WTC11 (cell line): ENCODE measurements at regions not wholly inside any gene's neighbourhood (a gene's known extent, or its start where the extent isn't known, plus 50 kb on each side); places are given as distances from the start of the nearest gene placed in this dataset.

Source experiments
- ATAC-seq: fragments of 200-7000 bp; cut with Tn5 transposase; 2 replicates; pipeline ENCODE4 v1.10.0; 2021; ENCODE audit warnings: mild to moderate bottlenecking, moderate library complexity
- CTCF ChIA-PET: fragments of 300-600 bp; sonication (Branson Sonifier 250); formaldehyde crosslinking; loops from one replicate; lab custom pipeline; 2021; ENCODE audit warnings: antibody characterized with exemption; lab: Charles Lee
- POLR2A ChIA-PET: fragments of 350-600 bp; sonication (Branson Sonifier 250); formaldehyde crosslinking; loops from one replicate; lab custom pipeline; 2021; ENCODE audit warnings: antibody characterized with exemption; lab: Charles Lee
- DNase-seq: peaks from one replicate; pipeline ENCODE4 v3.0.0; 2021; ENCODE audit warnings: low spot score
- H3K27ac Mint-ChIP-seq: 2 replicates; pipeline ENCODE4 v1.8.0; 2021; ENCODE audit warnings: mixed read lengths
- H3K27me3 Mint-ChIP-seq: 2 replicates; pipeline ENCODE4 v1.8.0; 2021; ENCODE audit warnings: low read depth, mild to moderate bottlenecking, moderate library complexity, mixed read lengths
- H3K36me3 Mint-ChIP-seq: 2 replicates; pipeline ENCODE4 v1.8.0; 2021; ENCODE audit warnings: mixed read lengths
- H3K4me1 Mint-ChIP-seq: 2 replicates; pipeline ENCODE4 v1.8.0; 2022; ENCODE audit warnings: mixed read lengths
- H3K4me3 Mint-ChIP-seq: 2 replicates; pipeline ENCODE4 v1.8.0; 2021; ENCODE audit warnings: mild to moderate bottlenecking, moderate library complexity, mixed read lengths
- H3K9me3 Mint-ChIP-seq: 2 replicates; pipeline ENCODE4 v1.8.0; 2021; ENCODE audit warnings: mixed read lengths
- CREB1 ChIP-seq: sonication (generic); formaldehyde crosslinking; IDR thresholded peaks from 2 replicates; pipeline ENCODE4 v1.8.0; 2023; ENCODE audit warnings: mild to moderate bottlenecking, missing genetic modification reagents
- CREM ChIP-seq: sonication (generic); formaldehyde crosslinking; IDR thresholded peaks from 2 replicates; pipeline ENCODE4 v1.8.1; 2022; ENCODE audit warnings: mild to moderate bottlenecking, missing genetic modification reagents, moderate library complexity
- ESRRA ChIP-seq: sonication (generic); formaldehyde crosslinking; IDR thresholded peaks from 2 replicates; pipeline ENCODE4 v1.8.1; 2022; ENCODE audit warnings: mild to moderate bottlenecking, missing genetic modification reagents, borderline replicate concordance
- FOXJ3 ChIP-seq: sonication (generic); formaldehyde crosslinking; IDR thresholded peaks from 2 replicates; pipeline ENCODE4 v1.9.0; 2021; ENCODE audit warnings: missing genetic modification reagents, mild to moderate bottlenecking, borderline replicate concordance
- FOXP1 ChIP-seq: sonication (generic); formaldehyde crosslinking; IDR thresholded peaks from 2 replicates; pipeline ENCODE4 v1.8.0; 2022; ENCODE audit warnings: missing genetic modification reagents, mild to moderate bottlenecking, moderate library complexity, borderline replicate concordance
- GTF2I ChIP-seq: fragments of 250-450 bp; sonication (Bioruptor Pico); conservative IDR thresholded peaks from 2 replicates; pipeline ENCODE4 v1.4.0; 2021; ENCODE audit warnings: mild to moderate bottlenecking
- IRF2 ChIP-seq: sonication (generic); formaldehyde crosslinking; IDR thresholded peaks from 2 replicates; pipeline ENCODE4 v1.8.0; 2022; ENCODE audit warnings: low read depth, missing genetic modification reagents, borderline replicate concordance
- KAT7 ChIP-seq: sonication (generic); formaldehyde crosslinking; IDR thresholded peaks from 2 replicates; pipeline ENCODE4 v1.8.1; 2023; ENCODE audit warnings: missing genetic modification reagents, mild to moderate bottlenecking, borderline replicate concordance
- NFE2L1 ChIP-seq: sonication (generic); formaldehyde crosslinking; IDR thresholded peaks from 2 replicates; pipeline ENCODE4 v1.8.1; 2023; ENCODE audit warnings: missing genetic modification reagents
- NR2C2 ChIP-seq: sonication (generic); formaldehyde crosslinking; IDR thresholded peaks from 2 replicates; pipeline ENCODE4 v1.8.0; 2022; ENCODE audit warnings: mild to moderate bottlenecking, missing genetic modification reagents
- TCF7 ChIP-seq: sonication (generic); formaldehyde crosslinking; IDR thresholded peaks from 2 replicates; pipeline ENCODE4 v1.8.0; 2022; ENCODE audit warnings: mild to moderate bottlenecking, low read depth, missing genetic modification reagents, moderate library complexity
- TP53 ChIP-seq: sonication (generic); formaldehyde crosslinking; IDR thresholded peaks from 2 replicates; pipeline ENCODE4 v1.8.1; 2023; ENCODE audit warnings: mild to moderate bottlenecking, missing genetic modification reagents
- ZBTB21 ChIP-seq: sonication (generic); formaldehyde crosslinking; IDR thresholded peaks from 2 replicates; pipeline ENCODE4 v1.8.1; 2023; ENCODE audit warnings: mild to moderate bottlenecking, missing genetic modification reagents, borderline replicate concordance
- ZNF416 ChIP-seq: fragments of 250-450 bp; sonication (Bioruptor Pico); IDR thresholded peaks from 2 replicates; pipeline ENCODE4 v1.9.0; 2021; ENCODE audit warnings: mild to moderate bottlenecking, inconsistent platforms
- ZNF423 ChIP-seq: fragments of 250-450 bp; sonication (Bioruptor Pico); IDR thresholded peaks from 2 replicates; pipeline ENCODE4 v2.1.2; 2022; ENCODE audit warnings: mild to moderate bottlenecking, moderate library complexity
- TF ChIP-seq, protein P1 (sequence below): fragments of 250-450 bp; sonication (Bioruptor Pico); conservative IDR thresholded peaks from 2 replicates; pipeline ENCODE4 v1.9.0; 2021; ENCODE audit warnings: mild to moderate bottlenecking
- TF ChIP-seq, protein P2 (sequence below): sonication (generic); formaldehyde crosslinking; IDR thresholded peaks from 2 replicates; pipeline ENCODE4 v1.8.1; 2023; ENCODE audit warnings: mild to moderate bottlenecking, moderate library complexity, missing genetic modification reagents
- TF ChIP-seq, protein P3 (sequence below): sonication (generic); formaldehyde crosslinking; IDR thresholded peaks from 2 replicates; pipeline ENCODE4 v1.8.0; 2022; ENCODE audit warnings: mild to moderate bottlenecking, missing genetic modification reagents
- TF ChIP-seq, protein P4 (sequence below): sonication (generic); formaldehyde crosslinking; IDR thresholded peaks from 2 replicates; pipeline ENCODE4 v1.8.1; 2022; ENCODE audit warnings: mild to moderate bottlenecking, missing genetic modification reagents, moderate library complexity, borderline replicate concordance
- TF ChIP-seq, protein P5 (sequence below): fragments of 250-450 bp; sonication (Bioruptor Pico); IDR thresholded peaks from 2 replicates; pipeline ENCODE4 v1.9.0; 2021; ENCODE audit warnings: mild to moderate bottlenecking
- TF ChIP-seq, protein P6 (sequence below): sonication (generic); formaldehyde crosslinking; conservative IDR thresholded peaks from 2 replicates; pipeline ENCODE4 v1.8.1; 2022; ENCODE audit warnings: mild to moderate bottlenecking, missing genetic modification reagents
- TF ChIP-seq, protein P7 (sequence below): sonication (generic); formaldehyde crosslinking; IDR thresholded peaks from 2 replicates; pipeline ENCODE4 v1.8.1; 2022; ENCODE audit warnings: low read depth, mild to moderate bottlenecking, moderate library complexity, missing genetic modification reagents, borderline replicate concordance

DNA sequence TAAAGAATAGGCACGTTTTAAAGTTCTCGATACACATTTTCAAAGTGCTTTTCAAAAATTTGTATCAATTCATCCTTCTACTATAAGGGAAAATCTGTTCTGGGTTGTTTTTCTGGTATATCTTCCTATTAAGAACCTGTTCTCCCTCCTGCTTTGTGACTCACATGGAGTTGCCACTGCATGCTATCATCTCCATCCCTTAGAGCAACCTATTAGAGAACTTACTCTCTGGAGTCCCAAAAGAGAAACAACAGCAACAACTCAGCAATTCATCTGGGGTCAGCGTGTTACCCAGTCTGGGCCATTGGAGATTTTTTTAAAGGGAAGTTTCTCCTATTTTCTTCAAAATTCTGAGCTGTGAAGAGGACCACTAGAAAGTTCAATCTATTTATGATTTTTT lies 227.4 kb downstream of the HLX start (continued):
- TF ChIP-seq ZNF416 (CRISPR knock-in tag) (no peak), FOXJ3 (CRISPR knock-in tag) (no peak), IRF2 (CRISPR knock-in tag) (no peak)
- TF ChIP-seq, protein P1, sequence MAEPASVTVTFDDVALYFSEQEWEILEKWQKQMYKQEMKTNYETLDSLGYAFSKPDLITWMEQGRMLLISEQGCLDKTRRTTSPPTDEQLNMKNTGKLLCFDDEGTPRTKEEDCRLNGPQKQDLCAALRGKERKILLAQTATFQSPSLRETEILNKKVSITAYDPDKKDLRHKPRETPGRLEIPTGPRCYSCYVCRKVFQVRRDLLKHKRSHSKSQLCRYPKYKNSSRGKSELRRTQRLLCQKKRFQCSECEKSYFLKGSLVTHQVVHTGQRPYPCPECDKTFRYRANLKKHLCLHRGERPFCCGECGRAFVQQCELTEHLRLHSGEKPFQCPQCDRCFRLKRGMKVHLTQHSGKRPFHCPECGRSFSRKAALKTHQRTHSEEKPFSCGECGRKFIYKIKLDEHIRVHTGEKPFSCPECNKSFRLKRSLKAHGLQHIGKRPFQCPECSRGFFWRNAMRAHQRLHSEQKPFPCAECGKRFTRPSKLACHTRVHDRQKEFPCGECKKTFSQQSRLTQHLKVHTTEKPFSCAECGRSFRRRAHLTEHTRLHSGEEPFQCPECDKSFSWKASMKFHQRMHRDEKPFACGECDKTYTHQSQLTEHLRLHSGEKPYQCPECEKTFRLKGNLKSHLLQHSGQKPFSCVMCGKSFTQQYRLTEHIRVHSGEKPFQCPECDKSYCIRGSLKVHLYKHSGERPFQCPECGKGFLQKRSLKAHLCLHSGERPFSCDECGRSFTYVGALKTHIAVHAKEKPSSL (CRISPR knock-in tag), result no peak
- TF ChIP-seq, protein P2, sequence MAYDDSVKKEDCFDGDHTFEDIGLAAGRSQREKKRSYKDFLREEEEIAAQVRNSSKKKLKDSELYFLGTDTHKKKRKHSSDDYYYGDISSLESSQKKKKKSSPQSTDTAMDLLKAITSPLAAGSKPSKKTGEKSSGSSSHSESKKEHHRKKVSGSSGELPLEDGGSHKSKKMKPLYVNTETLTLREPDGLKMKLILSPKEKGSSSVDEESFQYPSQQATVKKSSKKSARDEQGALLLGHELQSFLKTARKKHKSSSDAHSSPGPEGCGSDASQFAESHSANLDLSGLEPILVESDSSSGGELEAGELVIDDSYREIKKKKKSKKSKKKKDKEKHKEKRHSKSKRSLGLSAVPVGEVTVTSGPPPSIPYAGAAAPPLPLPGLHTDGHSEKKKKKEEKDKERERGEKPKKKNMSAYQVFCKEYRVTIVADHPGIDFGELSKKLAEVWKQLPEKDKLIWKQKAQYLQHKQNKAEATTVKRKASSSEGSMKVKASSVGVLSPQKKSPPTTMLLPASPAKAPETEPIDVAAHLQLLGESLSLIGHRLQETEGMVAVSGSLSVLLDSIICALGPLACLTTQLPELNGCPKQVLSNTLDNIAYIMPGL (CRISPR knock-in tag), result no peak
- TF ChIP-seq, protein P3, sequence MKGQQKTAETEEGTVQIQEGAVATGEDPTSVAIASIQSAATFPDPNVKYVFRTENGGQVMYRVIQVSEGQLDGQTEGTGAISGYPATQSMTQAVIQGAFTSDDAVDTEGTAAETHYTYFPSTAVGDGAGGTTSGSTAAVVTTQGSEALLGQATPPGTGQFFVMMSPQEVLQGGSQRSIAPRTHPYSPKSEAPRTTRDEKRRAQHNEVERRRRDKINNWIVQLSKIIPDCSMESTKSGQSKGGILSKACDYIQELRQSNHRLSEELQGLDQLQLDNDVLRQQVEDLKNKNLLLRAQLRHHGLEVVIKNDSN (CRISPR knock-in tag), result no peak
- TF ChIP-seq, protein P4, sequence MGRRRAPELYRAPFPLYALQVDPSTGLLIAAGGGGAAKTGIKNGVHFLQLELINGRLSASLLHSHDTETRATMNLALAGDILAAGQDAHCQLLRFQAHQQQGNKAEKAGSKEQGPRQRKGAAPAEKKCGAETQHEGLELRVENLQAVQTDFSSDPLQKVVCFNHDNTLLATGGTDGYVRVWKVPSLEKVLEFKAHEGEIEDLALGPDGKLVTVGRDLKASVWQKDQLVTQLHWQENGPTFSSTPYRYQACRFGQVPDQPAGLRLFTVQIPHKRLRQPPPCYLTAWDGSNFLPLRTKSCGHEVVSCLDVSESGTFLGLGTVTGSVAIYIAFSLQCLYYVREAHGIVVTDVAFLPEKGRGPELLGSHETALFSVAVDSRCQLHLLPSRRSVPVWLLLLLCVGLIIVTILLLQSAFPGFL (CRISPR knock-in tag), result no peak

DNA sequence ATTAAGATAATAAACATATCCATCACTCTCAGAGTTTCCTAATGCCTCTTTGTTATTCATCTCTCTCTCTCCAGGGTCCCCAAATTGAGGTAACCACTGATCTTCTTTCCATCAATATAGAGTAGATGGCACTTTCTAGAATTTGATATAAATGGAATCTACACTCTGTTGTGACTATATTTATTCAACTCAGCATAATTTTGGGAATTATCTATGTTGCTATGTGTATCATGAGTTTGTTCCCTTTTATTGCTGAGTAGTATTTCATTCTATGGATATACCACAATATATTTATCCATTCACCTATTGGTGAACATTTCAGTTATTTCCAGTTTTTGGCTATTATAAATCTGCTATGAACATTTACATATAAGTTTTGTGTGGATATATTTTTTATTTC lies 230.7 kb downstream of the HLX start:
- H3K4me1 Mint-ChIP-seq, result peaks cover 3% of the 10 kb centered on the region; the same call in 1 of the 2 replicates
- no peaks in the 10 kb centered on the region for H3K27me3 Mint-ChIP-seq
- TF ChIP-seq, protein P5, sequence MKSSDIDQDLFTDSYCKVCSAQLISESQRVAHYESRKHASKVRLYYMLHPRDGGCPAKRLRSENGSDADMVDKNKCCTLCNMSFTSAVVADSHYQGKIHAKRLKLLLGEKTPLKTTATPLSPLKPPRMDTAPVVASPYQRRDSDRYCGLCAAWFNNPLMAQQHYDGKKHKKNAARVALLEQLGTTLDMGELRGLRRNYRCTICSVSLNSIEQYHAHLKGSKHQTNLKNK (CRISPR knock-in tag), result no peak
- no peak for TF ChIP-seq FOXP1 (CRISPR knock-in tag)
- no peak for TF ChIP-seq NFE2L1 (CRISPR knock-in tag)
- no peak for TF ChIP-seq ZNF423 (CRISPR knock-in tag)
- TF ChIP-seq TCF7, result no peak
- no peak for TF ChIP-seq ZBTB21 (CRISPR knock-in tag)
- TF ChIP-seq KAT7 (CRISPR knock-in tag), result no peak
- TF ChIP-seq CREB1 (CRISPR knock-in tag), result no peak
- TF ChIP-seq ESRRA (CRISPR knock-in tag), result no peak
- no peak for TF ChIP-seq GTF2I (CRISPR knock-in tag)
- TF ChIP-seq TP53, result no peak
- TF ChIP-seq, protein P6, sequence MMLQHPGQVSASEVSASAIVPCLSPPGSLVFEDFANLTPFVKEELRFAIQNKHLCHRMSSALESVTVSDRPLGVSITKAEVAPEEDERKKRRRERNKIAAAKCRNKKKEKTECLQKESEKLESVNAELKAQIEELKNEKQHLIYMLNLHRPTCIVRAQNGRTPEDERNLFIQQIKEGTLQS (CRISPR knock-in tag), result no peak
- no peak for TF ChIP-seq NR2C2 (CRISPR knock-in tag)
- TF ChIP-seq, protein P7, sequence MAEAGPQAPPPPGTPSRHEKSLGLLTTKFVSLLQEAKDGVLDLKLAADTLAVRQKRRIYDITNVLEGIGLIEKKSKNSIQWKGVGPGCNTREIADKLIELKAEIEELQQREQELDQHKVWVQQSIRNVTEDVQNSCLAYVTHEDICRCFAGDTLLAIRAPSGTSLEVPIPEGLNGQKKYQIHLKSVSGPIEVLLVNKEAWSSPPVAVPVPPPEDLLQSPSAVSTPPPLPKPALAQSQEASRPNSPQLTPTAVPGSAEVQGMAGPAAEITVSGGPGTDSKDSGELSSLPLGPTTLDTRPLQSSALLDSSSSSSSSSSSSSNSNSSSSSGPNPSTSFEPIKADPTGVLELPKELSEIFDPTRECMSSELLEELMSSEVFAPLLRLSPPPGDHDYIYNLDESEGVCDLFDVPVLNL (CRISPR knock-in tag), result no peak
- TF ChIP-seq CREM, result no peak
- H3K27ac Mint-ChIP-seq, result no peak overlapping the region
- H3K4me3 Mint-ChIP-seq, result no peak overlapping the region
- ChIA-PET POLR2A (no interaction called here), CTCF (no interaction called here)
- H3K36me3 Mint-ChIP-seq, result no peaks in the 10 kb centered on the region
- DNase-seq (no peak), ATAC-seq (no peak)
- H3K9me3 Mint-ChIP-seq, result peaks cover 6% of the 10 kb centered on the region
